SH-SY5Y (cell line): ENCODE measurements at regions not wholly inside any gene's neighbourhood (a gene's known extent, or its start where the extent isn't known, plus 50 kb on each side); places are given as distances from the start of the nearest gene placed in this dataset.

Experiments
- GATA2 ChIP-seq: IDR thresholded peaks from 2 replicates; pipeline ENCODE4 v1.6.1; 2011; ENCODE audit warnings: mild to moderate bottlenecking, low read depth, low read length
- GATA3 ChIP-seq: IDR thresholded peaks from 2 replicates; pipeline ENCODE4 v1.6.1; 2011; ENCODE audit warnings: low read depth, mild to moderate bottlenecking, low read length, moderate library complexity

GRCh38 chr2:5403392-5403791, 288.8 kb upstream of the SOX11 start:
- TF ChIP-seq GATA2, result no peak
- TF ChIP-seq GATA3, result no peak

- no peak for TF ChIP-seq GATA3
- no peak for TF ChIP-seq GATA2
Measured at GRCh38 chr2:5409898-5410381, 282.2 kb upstream of the SOX11 start.

- TF ChIP-seq GATA3 (no peak), GATA2 (no peak)
Measured at GRCh38 chr2:5410991-5411700, 281.0 kb upstream of the SOX11 start.

- TF ChIP-seq GATA3, result no peak
- TF ChIP-seq GATA2, result no peak
Measured at GRCh38 chr2:5412001-5412400, 280.2 kb upstream of the SOX11 start.

GRCh38 chr2:5433855-5434254, 258.3 kb upstream of the SOX11 start:
- TF ChIP-seq GATA3 (no peak), GATA2 (no peak)

- TF ChIP-seq GATA3, result no peak
- TF ChIP-seq GATA2, result no peak
Measured at GRCh38 chr2:5437375-5437774, 254.8 kb upstream of the SOX11 start.

- TF ChIP-seq GATA2 (no peak), GATA3 (no peak)
Measured at GRCh38 chr2:5440174-5440573, 252.0 kb upstream of the SOX11 start.

GRCh38 chr2:5442736-5443135, 249.4 kb upstream of the SOX11 start:
- TF ChIP-seq GATA2 (no peak), GATA3 (no peak)

GRCh38 chr2:5444168-5444567, 248.0 kb upstream of the SOX11 start:
- no peak for TF ChIP-seq GATA3
- no peak for TF ChIP-seq GATA2

GRCh38 chr2:5444854-5445253, 247.3 kb upstream of the SOX11 start:
- TF ChIP-seq GATA2 (no peak), GATA3 (no peak)

GRCh38 chr2:5449867-5450266, 242.3 kb upstream of the SOX11 start:
- TF ChIP-seq GATA2 (no peak), GATA3 (no peak)

- TF ChIP-seq GATA3 (no peak), GATA2 (no peak)
Measured at GRCh38 chr2:5453220-5454050, 238.7 kb upstream of the SOX11 start.

GRCh38 chr2:5454051-5454390, 238.2 kb upstream of the SOX11 start:
- TF ChIP-seq GATA3 (no peak), GATA2 (no peak)

- no peak for TF ChIP-seq GATA2
- no peak for TF ChIP-seq GATA3
Measured at GRCh38 chr2:5459041-5459440, 233.1 kb upstream of the SOX11 start.

- no peak for TF ChIP-seq GATA2
- TF ChIP-seq GATA3, result no peak
Measured at GRCh38 chr2:5464657-5465056, 227.5 kb upstream of the SOX11 start.
